HL-60 (cell line): ENCODE measurements at regions not wholly inside any gene's neighbourhood (a gene's known extent, or its start where the extent isn't known, plus 50 kb on each side); places are given as distances from the start of the nearest gene placed in this dataset.

ENCODE experiments used
- REST ChIP-seq: IDR thresholded peaks from 2 replicates; pipeline ENCODE4 v1.6.1; 2012; ENCODE audit warnings: low read depth; ENCODE audit not compliant: insufficient replicate concordance
- TF ChIP-seq, protein P1 (sequence below): IDR thresholded peaks from one replicate; pipeline ENCODE4 v1.5.1; 2011; ENCODE audit warnings: low read length, control low read depth, inconsistent platforms; ENCODE audit not compliant: insufficient read depth

DNA sequence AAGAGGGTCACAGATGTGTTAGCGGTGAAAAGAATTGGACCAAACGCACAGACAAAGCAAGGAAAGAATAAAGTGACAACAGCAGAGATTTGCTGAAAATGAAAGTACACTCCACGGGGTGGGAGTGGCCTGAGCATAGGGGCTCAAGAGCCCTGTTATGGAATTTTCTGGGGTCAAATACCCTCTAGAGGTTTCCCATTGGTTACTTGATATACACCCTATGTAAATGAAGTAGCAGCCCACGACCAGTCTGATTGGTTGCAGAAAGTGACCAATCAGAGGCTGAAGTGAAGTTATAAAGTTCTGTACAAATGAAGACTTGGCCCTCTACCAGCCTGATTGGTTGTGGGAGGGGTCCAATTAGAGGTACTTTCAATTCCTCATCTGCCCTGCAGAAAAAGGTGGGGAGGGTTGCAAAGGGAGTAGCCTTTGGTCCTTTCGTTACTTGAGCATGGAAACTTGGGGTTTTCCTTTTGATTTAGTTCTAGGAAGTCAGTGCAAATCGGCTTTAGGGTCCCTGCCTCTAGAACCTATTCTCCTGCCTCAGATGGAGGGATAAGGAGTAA is 125.6 kb upstream of the PRPS1L1 start:
- TF ChIP-seq, protein P1, sequence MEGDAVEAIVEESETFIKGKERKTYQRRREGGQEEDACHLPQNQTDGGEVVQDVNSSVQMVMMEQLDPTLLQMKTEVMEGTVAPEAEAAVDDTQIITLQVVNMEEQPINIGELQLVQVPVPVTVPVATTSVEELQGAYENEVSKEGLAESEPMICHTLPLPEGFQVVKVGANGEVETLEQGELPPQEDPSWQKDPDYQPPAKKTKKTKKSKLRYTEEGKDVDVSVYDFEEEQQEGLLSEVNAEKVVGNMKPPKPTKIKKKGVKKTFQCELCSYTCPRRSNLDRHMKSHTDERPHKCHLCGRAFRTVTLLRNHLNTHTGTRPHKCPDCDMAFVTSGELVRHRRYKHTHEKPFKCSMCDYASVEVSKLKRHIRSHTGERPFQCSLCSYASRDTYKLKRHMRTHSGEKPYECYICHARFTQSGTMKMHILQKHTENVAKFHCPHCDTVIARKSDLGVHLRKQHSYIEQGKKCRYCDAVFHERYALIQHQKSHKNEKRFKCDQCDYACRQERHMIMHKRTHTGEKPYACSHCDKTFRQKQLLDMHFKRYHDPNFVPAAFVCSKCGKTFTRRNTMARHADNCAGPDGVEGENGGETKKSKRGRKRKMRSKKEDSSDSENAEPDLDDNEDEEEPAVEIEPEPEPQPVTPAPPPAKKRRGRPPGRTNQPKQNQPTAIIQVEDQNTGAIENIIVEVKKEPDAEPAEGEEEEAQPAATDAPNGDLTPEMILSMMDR, result no peak
- no peak for TF ChIP-seq REST
